Naive B cell (primary cell): ENCODE measurements at regions not wholly inside any gene's neighbourhood (a gene's known extent, or its start where the extent isn't known, plus 50 kb on each side); places are given as distances from the start of the nearest gene placed in this dataset.
"Not testable (repeated sequence)": the region's sequence is repeated elsewhere in the genome, so short reads cannot be mapped to it uniquely, and the experiment has no call there.

Experiments
- ATAC-seq, 2 donors: fragments of 150-1000 bp; cut with Tn5 transposase; 2 replicates each; pipeline ENCODE4 v1.10.0; 2021; ENCODE audit warnings: low read depth in 2 of 2, mild to moderate bottlenecking in 2 of 2, moderate library complexity in 2 of 2
- DNase-seq: peaks from one replicate; pipeline ENCODE4 v3.0.0; 2022
- H3K27ac Mint-ChIP-seq, 6 donors: one replicate each; pipeline ENCODE4 v1.8.0; 2020 to 2022; ENCODE audit warnings: mild to moderate bottlenecking in 6 of 6, mixed read lengths in 6 of 6, moderate library complexity in 5 of 6, inconsistent platforms in 2 of 6
- H3K27me3 Mint-ChIP-seq, 3 donors: one replicate each; pipeline ENCODE4 v1.8.0; 2021 to 2022; ENCODE audit warnings: mixed read lengths in 3 of 3, mild to moderate bottlenecking in 1 of 3
- H3K36me3 Mint-ChIP-seq, 2 donors: one replicate each; pipeline ENCODE4 v1.8.0; 2020 to 2022; ENCODE audit warnings: mixed read lengths in 2 of 2, inconsistent platforms in 1 of 2, mild to moderate bottlenecking in 1 of 2
- H3K4me1 Mint-ChIP-seq, 3 donors: one replicate each; pipeline ENCODE4 v1.8.0; 2020 to 2022; ENCODE audit warnings: mixed read lengths in 3 of 3, inconsistent platforms in 1 of 3, mild to moderate bottlenecking in 1 of 3, moderate library complexity in 1 of 3
- H3K4me3 Mint-ChIP-seq, 8 donors: one replicate each; pipeline ENCODE4 v1.8.0; 2020 to 2022; ENCODE audit warnings: mild to moderate bottlenecking in 8 of 8, mixed read lengths in 8 of 8, moderate library complexity in 8 of 8, inconsistent platforms in 2 of 8
- H3K9me3 Mint-ChIP-seq, 7 donors: one replicate each; pipeline ENCODE4 v1.8.0; 2020 to 2022; ENCODE audit warnings: mixed read lengths in 7 of 7, mild to moderate bottlenecking in 5 of 7, inconsistent platforms in 2 of 7, moderate library complexity in 1 of 7

DNA sequence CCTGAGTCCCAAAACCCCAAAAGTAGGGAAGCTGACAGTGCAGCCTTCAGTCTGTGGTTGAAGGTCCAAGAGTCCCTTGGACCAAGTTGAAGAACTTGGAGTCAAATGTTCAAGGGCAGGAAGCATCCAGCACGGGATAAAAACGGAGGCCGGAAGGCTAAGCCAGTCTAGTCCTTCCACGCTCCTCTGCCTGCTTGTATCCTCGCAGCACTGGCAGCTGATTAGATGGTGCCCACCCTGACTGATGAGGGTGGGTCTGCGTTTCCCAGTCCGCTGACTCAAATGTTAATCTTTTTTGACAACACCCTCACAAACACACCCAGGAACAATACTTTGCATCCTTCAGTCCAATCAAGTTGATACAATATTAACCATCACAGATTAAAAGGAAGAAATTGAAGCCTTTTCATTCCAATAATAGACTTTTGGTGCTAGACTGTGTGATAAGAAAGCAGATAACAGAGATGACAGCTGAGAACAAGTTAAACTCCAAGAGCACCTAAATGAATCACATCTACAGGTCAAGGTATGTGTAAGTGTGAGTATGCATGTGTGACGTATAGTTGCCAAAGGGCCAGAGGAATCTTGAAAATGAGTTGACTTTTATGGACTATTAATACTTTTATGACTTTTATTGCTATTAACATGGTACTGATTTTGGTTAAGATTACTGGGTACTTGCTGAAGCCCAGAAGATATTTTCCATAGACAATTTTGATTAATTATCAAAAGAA, 933.5 kb upstream of the SOX9 start:
- Mint-ChIP-seq H3K36me3 (no peaks in the 10 kb centered on the region), H3K4me1 (no peaks in the 10 kb centered on the region)

DNA sequence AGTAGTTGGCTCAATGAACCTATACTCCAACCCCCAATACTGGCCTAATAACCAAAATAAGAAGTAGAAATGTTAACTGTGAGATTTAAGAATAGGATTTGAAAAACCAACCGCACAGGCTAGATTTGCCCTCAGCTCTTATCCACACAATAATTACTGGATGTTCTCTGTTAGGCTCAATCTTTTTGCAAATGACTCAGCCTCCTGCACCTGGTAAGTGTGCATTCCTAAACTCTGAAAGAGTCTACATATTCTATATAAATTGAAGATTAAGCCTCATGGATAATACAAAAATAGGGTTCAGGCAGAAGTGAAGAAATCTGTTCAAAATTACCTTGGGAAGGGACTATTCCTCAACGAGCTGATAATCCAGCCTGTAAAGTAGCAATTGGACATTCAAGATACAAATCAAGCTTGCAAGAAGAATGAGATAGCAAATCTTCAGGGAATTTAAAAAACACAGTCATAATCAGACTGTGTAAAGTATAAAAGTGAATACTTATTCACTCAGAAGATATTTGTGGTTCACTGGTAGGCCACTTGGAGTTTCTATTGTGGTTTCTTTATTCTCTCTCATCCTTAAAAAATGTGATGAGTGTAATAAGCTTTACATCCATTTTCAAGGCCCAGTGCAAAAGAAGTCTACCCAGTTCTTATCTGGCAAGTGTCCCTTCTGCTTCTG, 931.9 kb upstream of the SOX9 start:
- Mint-ChIP-seq H3K27me3 (no peaks in the 10 kb centered on the region), H3K4me3 (no peak overlapping the region), H3K27ac (no peak overlapping the region), H3K36me3 (no peaks in the 10 kb centered on the region), H3K4me1 (no peaks in the 10 kb centered on the region), H3K9me3 (peaks cover 0 to 12% (median 0%) of the 10 kb centered on the region in 7 donors)
- no peak for DNase-seq
- no peak for ATAC-seq

More for the DNA sequence above, 933.5 kb upstream of the SOX9 start:
- no peak for DNase-seq
- no peaks in the 10 kb centered on the region for H3K27me3 Mint-ChIP-seq
- ATAC-seq, result no peak
- no peak overlapping the region for H3K4me3 Mint-ChIP-seq
- no peak overlapping the region for H3K27ac Mint-ChIP-seq
- peaks cover 0 to 9% (median 0%) of the 10 kb centered on the region in 7 donors for H3K9me3 Mint-ChIP-seq

DNA sequence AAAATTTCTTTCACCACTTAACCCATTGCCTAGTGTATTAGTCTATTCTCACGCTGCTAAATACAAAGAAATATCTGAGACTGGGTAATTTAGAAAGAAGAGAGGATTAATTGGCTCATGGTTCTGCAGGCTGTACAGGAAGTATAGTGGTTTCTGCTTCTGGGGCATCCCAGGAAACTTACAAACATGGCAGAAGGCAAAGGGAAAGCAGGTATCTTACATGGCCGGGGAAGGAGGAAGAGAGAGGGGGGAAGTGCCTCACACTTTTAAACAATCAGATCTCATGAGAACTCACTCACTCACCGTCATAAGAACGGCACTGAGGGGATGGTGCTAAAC, 931.4 kb upstream of the SOX9 start:
- Mint-ChIP-seq H3K9me3 (peaks cover 0 to 16% (median 0%) of the 10 kb centered on the region in 7 donors), H3K4me1 (no peaks in the 10 kb centered on the region), H3K27ac (no peak overlapping the region), H3K27me3 (no peaks in the 10 kb centered on the region), H3K4me3 (no peak overlapping the region), H3K36me3 (no peaks in the 10 kb centered on the region)
- ATAC-seq (no peak), DNase-seq (no peak)

DNA sequence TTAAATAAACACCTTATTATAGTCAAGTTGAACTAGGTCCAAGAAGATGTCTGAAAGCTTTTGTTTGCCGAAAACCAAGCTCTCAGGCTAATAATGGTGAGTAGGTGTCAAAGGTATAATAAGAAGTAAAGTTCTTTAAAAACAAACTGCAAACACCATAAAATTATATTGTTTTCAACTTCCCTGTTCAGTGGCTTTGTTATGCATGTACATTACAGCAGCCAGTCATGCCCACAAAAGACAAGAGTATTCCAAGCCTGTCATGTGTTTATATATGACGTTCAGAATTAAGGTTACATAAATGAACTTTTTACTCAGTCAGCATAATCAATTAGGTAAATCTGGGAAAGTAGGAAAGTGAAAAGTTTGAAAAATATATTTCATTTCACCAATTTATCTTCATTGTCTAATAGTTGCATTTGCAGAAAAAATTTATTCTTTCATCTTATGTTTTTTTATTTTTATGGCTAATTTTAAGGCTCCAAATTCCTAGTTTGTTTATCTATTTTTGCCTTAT, 928.7 kb upstream of the SOX9 start:
- no peaks in the 10 kb centered on the region for H3K4me1 Mint-ChIP-seq
- H3K27ac Mint-ChIP-seq, result no peak overlapping the region
- no peak for DNase-seq
- no peaks in the 10 kb centered on the region for H3K36me3 Mint-ChIP-seq
- H3K9me3 Mint-ChIP-seq, result peaks cover 0 to 14% (median 0%) of the 10 kb centered on the region in 7 donors
- no peak for ATAC-seq
- H3K4me3 Mint-ChIP-seq, result no peak overlapping the region
- no peaks in the 10 kb centered on the region for H3K27me3 Mint-ChIP-seq

DNA sequence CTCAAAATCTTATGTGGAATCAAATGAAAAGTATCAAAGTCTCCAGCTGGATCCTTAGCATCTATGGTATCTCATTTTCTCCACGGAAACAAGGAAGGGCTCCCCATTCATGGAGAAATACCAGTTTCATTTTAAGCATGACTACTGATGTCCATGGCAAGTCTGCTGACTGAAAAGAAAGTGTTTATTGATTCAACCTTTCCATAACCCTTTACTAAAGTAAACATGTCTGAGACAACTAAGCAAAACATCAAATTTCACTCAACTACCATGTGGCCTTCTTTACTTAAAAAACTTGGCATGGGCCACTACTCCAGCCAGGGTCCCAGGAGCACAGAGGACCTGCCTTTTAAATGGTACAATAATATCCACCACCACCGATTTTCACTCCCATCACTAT, 928.0 kb upstream of the SOX9 start:
- Mint-ChIP-seq H3K4me1 (no peaks in the 10 kb centered on the region), H3K9me3 (peaks cover 0 to 14% (median 3%) of the 10 kb centered on the region in 7 donors), H3K36me3 (no peaks in the 10 kb centered on the region), H3K4me3 (no peak overlapping the region), H3K27me3 (no peaks in the 10 kb centered on the region), H3K27ac (no peak overlapping the region)
- DNase-seq, result no peak
- no peak for ATAC-seq

DNA sequence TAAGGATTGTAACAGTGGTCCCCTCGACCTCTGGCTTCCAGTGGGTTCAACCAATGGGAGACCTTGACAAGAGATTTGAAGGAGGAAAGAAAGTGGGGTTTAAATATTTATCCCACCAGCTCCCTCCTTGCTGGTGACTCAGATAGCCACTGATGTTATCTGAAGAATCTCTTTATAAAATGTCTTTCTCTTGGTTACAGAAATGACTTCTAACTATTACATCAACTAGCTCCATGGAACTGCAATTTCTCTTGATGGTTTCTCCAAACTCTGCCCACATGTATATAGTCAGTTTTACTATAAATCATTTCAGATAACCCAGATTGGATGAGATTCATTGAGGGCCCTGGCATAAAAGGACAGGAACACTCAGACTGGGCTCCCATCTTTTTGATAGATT, 920.2 kb upstream of the SOX9 start:
- no peak for ATAC-seq

DNA sequence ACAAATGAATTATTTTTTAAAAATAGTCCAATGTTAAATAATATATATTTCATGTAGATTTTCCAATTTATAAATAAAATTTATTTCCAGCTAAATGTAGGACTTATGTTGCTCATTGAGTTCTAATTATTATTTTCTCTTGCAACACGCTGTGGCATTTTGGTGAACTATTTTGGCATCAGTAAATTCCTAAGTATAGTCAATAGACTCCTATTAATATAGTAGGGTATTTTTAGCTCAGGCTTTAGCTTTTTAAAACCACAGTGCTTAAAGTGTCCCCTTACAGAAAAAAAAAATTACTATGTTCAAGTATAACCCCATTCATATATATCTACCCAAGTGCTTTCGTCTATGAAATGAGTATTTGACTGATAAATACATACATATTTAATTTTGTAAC, 919.2 kb upstream of the SOX9 start:
- no peak for ATAC-seq
- Mint-ChIP-seq H3K9me3 (peaks cover 0 to 5% (median 2%) of the 10 kb centered on the region in 7 donors), H3K4me1 (no peaks in the 10 kb centered on the region), H3K36me3 (no peaks in the 10 kb centered on the region), H3K27me3 (no peaks in the 10 kb centered on the region), H3K27ac (no peak overlapping the region), H3K4me3 (no peak overlapping the region)
- no peak for DNase-seq

More for the DNA sequence above, 920.2 kb upstream of the SOX9 start:
- H3K4me1 Mint-ChIP-seq, result no peaks in the 10 kb centered on the region
- H3K27ac Mint-ChIP-seq, result no peak overlapping the region
- H3K9me3 Mint-ChIP-seq, result peaks cover 0 to 7% (median 4%) of the 10 kb centered on the region in 7 donors
- H3K36me3 Mint-ChIP-seq, result no peaks in the 10 kb centered on the region
- no peaks in the 10 kb centered on the region for H3K27me3 Mint-ChIP-seq
- H3K4me3 Mint-ChIP-seq, result no peak overlapping the region
- no peak for DNase-seq

DNA sequence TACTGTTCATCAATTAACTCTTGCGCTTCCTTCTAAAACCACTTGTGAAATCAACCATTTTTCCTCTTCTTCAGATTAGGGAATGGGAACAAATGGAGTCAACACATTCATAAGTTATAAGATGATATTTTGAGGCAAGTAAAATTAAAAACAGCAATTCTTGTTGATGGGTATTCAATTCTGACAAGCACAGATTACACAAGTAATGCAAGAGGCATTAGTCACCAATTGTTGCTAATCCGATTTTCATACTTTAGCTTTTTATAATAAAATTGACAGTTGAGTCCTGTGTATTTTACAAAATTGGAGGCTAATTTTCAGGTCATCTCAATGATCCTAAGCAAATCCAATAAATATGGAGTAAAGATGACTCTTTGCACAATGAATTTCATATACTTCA, 918.4 kb upstream of the SOX9 start:
- Mint-ChIP-seq H3K27me3 (no peaks in the 10 kb centered on the region), H3K36me3 (no peaks in the 10 kb centered on the region), H3K4me1 (no peaks in the 10 kb centered on the region), H3K9me3 (peaks cover 0 to 7% (median 3%) of the 10 kb centered on the region in 7 donors), H3K27ac (no peak overlapping the region), H3K4me3 (no peak overlapping the region)
- ATAC-seq (no peak), DNase-seq (no peak)

DNA sequence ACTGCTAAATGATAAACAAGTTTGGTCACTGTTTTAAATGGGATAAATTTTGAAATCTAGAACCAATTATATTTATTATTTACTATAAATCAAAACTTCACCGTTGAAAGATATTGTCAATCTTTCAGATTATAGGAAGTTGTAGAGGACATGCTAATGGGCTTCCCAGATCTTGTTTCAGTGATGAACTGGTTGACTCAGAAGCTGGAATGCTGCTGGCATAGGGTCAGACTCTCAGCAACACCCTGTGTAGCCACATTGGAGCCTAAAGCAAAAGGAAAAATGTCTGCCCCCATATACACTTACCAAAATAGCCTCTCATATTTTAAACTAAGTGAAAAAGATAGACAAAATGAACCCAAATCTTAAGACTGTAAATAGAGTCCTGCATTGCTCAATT, 916.9 kb upstream of the SOX9 start:
- peaks cover 0 to 14% (median 3%) of the 10 kb centered on the region in 7 donors for H3K9me3 Mint-ChIP-seq
- ATAC-seq, result no peak
- H3K27ac Mint-ChIP-seq, result no peak overlapping the region
- H3K36me3 Mint-ChIP-seq, result no peaks in the 10 kb centered on the region
- DNase-seq, result no peak
- no peaks in the 10 kb centered on the region for H3K27me3 Mint-ChIP-seq
- no peaks in the 10 kb centered on the region for H3K4me1 Mint-ChIP-seq
- no peak overlapping the region for H3K4me3 Mint-ChIP-seq

DNA sequence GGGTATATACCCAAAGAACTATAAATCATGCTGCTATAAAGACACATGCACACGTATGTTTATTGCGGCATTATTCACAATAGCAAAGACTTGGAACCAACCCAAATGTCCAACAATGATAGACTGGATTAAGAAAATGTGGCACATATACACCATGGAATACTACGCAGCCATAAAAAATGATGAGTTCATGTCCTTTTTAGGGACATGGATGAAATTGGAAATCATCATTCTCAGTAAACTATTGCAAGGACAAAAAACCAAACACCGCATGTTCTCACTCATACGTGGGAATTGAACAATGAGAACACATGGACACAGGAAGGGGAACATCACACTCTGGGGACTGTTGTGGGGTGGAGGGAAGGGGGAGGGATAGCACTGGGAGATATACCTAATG, 914.9 kb upstream of the SOX9 start:
- H3K27me3 Mint-ChIP-seq, H3K27ac Mint-ChIP-seq, ATAC-seq, H3K4me1 Mint-ChIP-seq, DNase-seq, H3K4me3 Mint-ChIP-seq, H3K36me3 Mint-ChIP-seq: not testable (repeated sequence)
- H3K9me3 Mint-ChIP-seq, result peaks cover 0 to 20% (median 5%) of the 10 kb centered on the region in 7 donors

DNA sequence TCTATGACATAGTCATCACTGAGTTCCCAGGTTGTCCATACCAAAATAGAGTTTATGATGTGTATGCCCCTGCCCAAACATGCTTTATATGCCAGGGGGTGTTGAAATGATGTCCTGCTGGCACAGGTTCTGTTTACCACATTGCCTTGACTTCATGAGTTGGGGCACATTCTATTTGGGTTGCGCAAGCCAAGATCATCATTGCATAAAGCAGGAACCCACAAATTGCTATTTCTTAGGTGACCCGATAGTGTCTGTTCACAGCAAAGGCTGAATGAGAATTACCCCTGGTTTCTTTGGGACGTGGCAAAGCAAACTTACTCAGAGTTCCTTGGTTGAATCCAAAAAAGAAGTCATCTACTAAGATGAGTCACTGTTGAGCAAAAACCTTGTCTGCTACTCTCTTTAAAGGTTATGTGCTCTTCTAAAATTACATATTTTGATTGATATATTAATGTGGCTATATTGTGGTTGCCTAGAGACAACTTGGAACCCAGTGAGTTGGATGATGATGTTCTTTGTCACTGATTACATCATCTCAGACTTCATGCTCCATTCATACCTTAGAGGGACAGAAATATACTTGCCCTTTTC, 912.6 kb upstream of the SOX9 start:
- Mint-ChIP-seq H3K4me1 (no peaks in the 10 kb centered on the region), H3K4me3 (no peak overlapping the region), H3K36me3 (no peaks in the 10 kb centered on the region), H3K9me3 (peaks cover 0 to 27% (median 8%) of the 10 kb centered on the region in 7 donors), H3K27me3 (no peaks in the 10 kb centered on the region), H3K27ac (no peak overlapping the region)
- DNase-seq (no peak), ATAC-seq (no peak)

DNA sequence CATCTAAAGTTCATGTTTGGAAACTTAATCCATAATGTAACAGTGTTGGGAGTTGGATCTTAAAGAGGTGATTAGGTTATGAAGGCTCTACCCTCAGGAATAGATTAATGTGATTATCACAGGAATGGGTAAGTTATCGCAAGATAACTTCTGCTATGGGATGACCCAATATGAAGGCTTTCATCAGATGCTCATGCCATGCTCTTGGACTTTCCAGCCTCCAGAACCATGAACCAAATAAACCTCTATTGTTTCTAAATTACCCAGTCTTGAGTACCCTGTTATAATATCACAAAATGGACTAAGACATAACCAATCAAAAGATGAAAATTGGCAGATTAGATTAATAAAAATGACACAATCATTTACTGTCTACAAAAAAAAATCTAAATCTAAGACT, 906.9 kb upstream of the SOX9 start:
- Mint-ChIP-seq H3K9me3 (peaks cover 5 to 18% (median 7%) of the 10 kb centered on the region in 7 donors), H3K27ac (no peak overlapping the region), H3K4me3 (no peak overlapping the region), H3K36me3 (no peaks in the 10 kb centered on the region), H3K4me1 (no peaks in the 10 kb centered on the region), H3K27me3 (no peaks in the 10 kb centered on the region)
- DNase-seq (no peak), ATAC-seq (no peak)

DNA sequence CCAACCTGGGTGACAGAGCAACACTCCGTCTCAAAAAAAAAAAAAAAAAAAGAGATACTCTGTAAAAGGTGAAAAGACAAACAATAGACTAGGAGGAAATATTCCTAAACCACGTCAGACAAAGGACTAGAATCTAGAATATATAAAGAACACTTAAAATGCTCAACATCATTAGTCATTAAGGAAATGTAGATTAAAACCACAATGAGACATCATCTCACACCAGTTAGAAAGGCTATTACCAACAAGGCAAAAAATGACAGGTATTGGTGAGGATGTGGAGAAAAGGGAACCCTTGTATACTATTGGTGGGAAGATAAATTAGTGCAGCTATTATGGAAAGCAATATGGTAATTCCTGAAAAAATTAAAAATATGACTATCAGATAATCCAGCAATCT, 903.1 kb upstream of the SOX9 start:
- H3K9me3 Mint-ChIP-seq, result peaks cover 5 to 13% (median 7%) of the 10 kb centered on the region in 7 donors
- DNase-seq, result no peak
- no peaks in the 10 kb centered on the region for H3K36me3 Mint-ChIP-seq
- no peak overlapping the region for H3K27ac Mint-ChIP-seq
- ATAC-seq, result no peak
- H3K4me3 Mint-ChIP-seq, result no peak overlapping the region
- no peaks in the 10 kb centered on the region for H3K4me1 Mint-ChIP-seq
- H3K27me3 Mint-ChIP-seq, result no peaks in the 10 kb centered on the region
